AG09319 (cell line): ENCODE measurements at regions not wholly inside any gene's neighbourhood (a gene's known extent, or its start where the extent isn't known, plus 50 kb on each side); places are given as distances from the start of the nearest gene placed in this dataset.

ENCODE experiments used
- DNase-seq: peaks from one replicate; pipeline ENCODE4 v3.0.0-alpha.2; 2010; ENCODE audit warnings: low read depth; ENCODE audit errors: extremely low read depth
- TF ChIP-seq, protein P1 (sequence below): IDR thresholded peaks from 2 replicates; pipeline ENCODE4 v1.5.1; 2011; ENCODE audit warnings: low read depth, mild to moderate bottlenecking, inconsistent platforms, low read length, moderate library complexity

DNA sequence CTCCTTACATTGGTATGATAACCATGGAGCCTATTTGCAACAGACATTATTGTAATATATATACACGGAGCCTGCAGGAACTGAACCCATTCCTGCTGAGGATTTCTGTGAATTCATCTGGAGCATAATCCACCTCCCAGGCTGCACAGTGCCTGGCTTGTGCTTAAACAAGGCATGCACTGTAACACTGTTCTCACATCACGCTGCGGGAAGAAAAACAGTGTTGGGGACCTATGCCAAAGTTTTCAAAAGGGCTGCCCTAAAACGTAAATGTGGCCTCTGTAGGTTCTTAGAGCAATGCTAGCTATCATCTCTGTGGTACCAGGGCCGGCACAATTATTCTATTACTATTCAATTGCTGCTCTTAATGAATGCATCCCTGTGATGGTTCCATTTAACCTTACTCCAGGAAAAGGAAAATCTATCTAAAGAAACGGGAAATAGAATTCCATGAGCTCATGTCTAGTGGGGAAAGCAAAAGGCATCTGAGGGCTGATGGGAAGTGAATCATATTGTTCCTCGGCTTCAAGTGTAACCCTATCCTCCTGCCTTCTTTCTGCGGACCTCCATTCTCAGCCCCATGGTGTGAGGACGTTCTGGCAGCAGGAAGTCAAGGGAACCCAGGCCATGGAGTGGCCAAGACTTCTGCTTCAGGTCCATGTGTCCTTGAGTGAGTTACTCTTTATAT, 525.5 kb downstream of the SOX6 start:
- no peak for DNase-seq
- TF ChIP-seq, protein P1, sequence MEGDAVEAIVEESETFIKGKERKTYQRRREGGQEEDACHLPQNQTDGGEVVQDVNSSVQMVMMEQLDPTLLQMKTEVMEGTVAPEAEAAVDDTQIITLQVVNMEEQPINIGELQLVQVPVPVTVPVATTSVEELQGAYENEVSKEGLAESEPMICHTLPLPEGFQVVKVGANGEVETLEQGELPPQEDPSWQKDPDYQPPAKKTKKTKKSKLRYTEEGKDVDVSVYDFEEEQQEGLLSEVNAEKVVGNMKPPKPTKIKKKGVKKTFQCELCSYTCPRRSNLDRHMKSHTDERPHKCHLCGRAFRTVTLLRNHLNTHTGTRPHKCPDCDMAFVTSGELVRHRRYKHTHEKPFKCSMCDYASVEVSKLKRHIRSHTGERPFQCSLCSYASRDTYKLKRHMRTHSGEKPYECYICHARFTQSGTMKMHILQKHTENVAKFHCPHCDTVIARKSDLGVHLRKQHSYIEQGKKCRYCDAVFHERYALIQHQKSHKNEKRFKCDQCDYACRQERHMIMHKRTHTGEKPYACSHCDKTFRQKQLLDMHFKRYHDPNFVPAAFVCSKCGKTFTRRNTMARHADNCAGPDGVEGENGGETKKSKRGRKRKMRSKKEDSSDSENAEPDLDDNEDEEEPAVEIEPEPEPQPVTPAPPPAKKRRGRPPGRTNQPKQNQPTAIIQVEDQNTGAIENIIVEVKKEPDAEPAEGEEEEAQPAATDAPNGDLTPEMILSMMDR, result no peak

- DNase-seq, result no peak
- TF ChIP-seq, protein P1, result no peak
Measured at GRCh38 chr11:15835788-15836411, 520.4 kb downstream of the SOX6 start.

DNA sequence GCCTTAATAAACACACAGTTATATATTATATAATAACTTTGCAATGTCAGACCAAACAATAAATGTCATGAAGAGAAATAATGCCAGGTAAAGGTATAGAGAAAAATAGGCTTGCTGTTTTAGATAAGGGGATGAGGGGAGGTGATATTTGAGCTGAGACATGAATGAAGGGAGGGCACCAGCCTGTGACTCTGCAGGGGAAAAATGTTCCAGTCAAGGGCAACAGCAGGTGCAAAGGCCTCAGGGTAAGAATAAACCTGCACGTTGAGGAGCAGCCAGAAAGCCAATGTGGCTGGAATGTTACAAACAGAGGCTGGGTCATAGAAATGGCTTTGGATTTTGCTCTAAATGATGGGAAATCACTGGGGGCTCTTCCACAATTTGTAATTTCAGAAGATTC, 519.6 kb downstream of the SOX6 start:
- DNase-seq, result no peak
- TF ChIP-seq, protein P1, result no peak

GRCh38 chr11:15837901-15838489, 518.4 kb downstream of the SOX6 start:
- no peak for DNase-seq

GRCh38 chr11:15839061-15839460, 517.3 kb downstream of the SOX6 start:
- no peak for DNase-seq
- TF ChIP-seq, protein P1, result no peak

More at GRCh38 chr11:15837901-15838489, 518.4 kb downstream of the SOX6 start:
- TF ChIP-seq, protein P1, result no peak

DNA sequence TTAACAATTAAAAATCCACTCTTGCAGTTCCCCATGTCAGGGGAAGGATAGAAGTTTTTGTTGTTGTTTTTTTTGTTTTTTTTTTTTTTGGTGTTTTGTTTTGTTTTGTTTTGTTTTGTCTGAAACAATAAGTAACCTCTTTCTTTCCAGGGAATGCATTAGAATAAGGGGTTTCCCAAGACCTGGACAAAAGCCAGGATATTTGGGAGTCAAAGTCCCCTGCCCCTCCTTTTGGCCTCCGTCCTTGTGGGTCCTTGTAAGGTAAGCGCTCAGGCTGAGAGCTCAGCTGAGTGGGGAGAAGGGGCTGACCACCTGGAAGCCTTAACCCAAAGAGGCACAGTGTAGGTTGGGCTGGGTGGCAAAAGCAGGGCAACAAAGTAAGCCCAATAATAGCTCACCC, 515.4 kb downstream of the SOX6 start:
- no peak for DNase-seq
- TF ChIP-seq, protein P1, result no peak
